H1 (cell line): ENCODE measurements at regions not wholly inside any gene's neighbourhood (a gene's known extent, or its start where the extent isn't known, plus 50 kb on each side); places are given as distances from the start of the nearest gene placed in this dataset.

Source experiments
- CHD1 ChIP-seq: IDR thresholded peaks from 2 replicates; pipeline ENCODE4 v1.6.1; 2012; ENCODE audit warnings: low read depth, low read length, improper control_type of control experiment
- CREB1 ChIP-seq: IDR thresholded peaks from 2 replicates; pipeline ENCODE4 v1.6.1; 2012; ENCODE audit warnings: inconsistent platforms
- EP300 ChIP-seq, 2 experiments: IDR thresholded peaks; 1 replicate in 1 of 2; 2 replicates in 1 of 2; pipeline ENCODE4 v1.6.1; 2011 to 2012; ENCODE audit warnings: low read depth in 2 of 2, low read length in 2 of 2, mild to moderate bottlenecking in 2 of 2, borderline replicate concordance in 1 of 2, inconsistent platforms in 1 of 2, moderate library complexity in 1 of 2
- GABPA ChIP-seq: IDR thresholded peaks from 2 replicates; pipeline ENCODE4 v1.6.1; 2011; ENCODE audit warnings: mild to moderate bottlenecking, low read length, moderate library complexity, borderline replicate concordance; ENCODE audit not compliant: insufficient read depth
- MAX ChIP-seq: IDR thresholded peaks from 2 replicates; pipeline ENCODE4 v1.6.1; 2012; ENCODE audit warnings: inconsistent platforms
- PHF8 ChIP-seq: fragments of 200-600 bp; sonication (generic); conservative IDR thresholded peaks from 2 replicates; pipeline ENCODE4 v1.7.1; 2012; ENCODE audit warnings: low read depth, mild to moderate bottlenecking, inconsistent platforms, low read length, moderate library complexity
- SIX5 ChIP-seq: IDR thresholded peaks from 2 replicates; pipeline ENCODE4 v1.6.1; 2011; ENCODE audit warnings: mild to moderate bottlenecking, low read depth, low read length
- TCF12 ChIP-seq: IDR thresholded peaks from 2 replicates; pipeline ENCODE4 v1.6.1; 2011; ENCODE audit warnings: low read depth, mild to moderate bottlenecking, low read length
- TEAD4 ChIP-seq: IDR thresholded peaks from 2 replicates; pipeline ENCODE4 v1.6.1; 2012; ENCODE audit warnings: low read depth, low read length, inconsistent platforms, mixed read lengths
- ZNF274 ChIP-seq: IDR thresholded peaks from 2 replicates; pipeline ENCODE4 v1.7.0; 2012; ENCODE audit warnings: low read length, borderline replicate concordance; ENCODE audit errors: extremely low read depth

GRCh38 chr7:131945957-131946544, 389.6 kb upstream of the PODXL start (continued):
- no peak for TF ChIP-seq GABPA
- TF ChIP-seq TCF12, result no peak
- TF ChIP-seq PHF8, result no peak
- no peak for TF ChIP-seq CREB1
- no peak for TF ChIP-seq TEAD4
- no peak for TF ChIP-seq SIX5
- TF ChIP-seq MAX, result no peak
- TF ChIP-seq EP300 (IDR thresholded peaks at IDR 0.05; ENCODE audit: borderline replicate concordance in 1 of 2, low read depth in 2 of 2, low read length in 2 of 2), result no peak
- no peak for TF ChIP-seq ZNF274
- TF ChIP-seq CHD1, result no peak
